Glomerular visceral epithelial cell (primary cell): ENCODE measurements at regions not wholly inside any gene's neighbourhood (a gene's known extent, or its start where the extent isn't known, plus 50 kb on each side); places are given as distances from the start of the nearest gene placed in this dataset.

Experiments
- DNase-seq: peaks from one replicate; pipeline ENCODE4 v3.0.0-alpha.2; 2016; ENCODE audit errors: extremely low spot score

DNA sequence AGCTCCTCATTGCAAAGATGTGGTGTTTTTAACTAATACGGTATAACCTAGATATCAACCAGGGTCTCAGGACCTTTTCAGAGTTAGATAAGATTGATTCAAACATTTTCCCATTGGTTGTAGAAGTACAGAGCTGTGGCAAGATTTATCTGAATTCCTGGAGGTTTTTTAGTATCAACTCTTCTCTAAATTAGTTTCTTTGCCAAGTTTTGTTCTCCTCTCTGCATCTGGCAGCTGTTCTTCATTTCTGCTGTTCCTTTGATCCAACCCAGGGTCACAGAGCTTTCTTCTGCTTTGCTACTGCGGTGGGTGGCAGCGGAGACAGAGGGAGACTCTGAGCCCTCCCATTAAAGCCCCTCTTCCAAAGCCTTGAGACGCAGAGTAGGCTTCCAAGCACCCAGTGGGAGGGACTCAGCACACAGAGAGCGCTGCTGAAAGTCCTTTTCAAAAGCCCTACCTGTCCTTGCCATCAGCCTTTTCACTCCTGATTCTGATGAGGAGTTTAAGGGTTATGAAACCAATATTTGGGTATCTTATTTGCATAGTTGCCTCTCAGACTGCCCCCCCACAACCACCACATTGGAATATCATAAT, 146.3 kb upstream of the EEPD1 start:
- DNase-seq: no peak

DNA sequence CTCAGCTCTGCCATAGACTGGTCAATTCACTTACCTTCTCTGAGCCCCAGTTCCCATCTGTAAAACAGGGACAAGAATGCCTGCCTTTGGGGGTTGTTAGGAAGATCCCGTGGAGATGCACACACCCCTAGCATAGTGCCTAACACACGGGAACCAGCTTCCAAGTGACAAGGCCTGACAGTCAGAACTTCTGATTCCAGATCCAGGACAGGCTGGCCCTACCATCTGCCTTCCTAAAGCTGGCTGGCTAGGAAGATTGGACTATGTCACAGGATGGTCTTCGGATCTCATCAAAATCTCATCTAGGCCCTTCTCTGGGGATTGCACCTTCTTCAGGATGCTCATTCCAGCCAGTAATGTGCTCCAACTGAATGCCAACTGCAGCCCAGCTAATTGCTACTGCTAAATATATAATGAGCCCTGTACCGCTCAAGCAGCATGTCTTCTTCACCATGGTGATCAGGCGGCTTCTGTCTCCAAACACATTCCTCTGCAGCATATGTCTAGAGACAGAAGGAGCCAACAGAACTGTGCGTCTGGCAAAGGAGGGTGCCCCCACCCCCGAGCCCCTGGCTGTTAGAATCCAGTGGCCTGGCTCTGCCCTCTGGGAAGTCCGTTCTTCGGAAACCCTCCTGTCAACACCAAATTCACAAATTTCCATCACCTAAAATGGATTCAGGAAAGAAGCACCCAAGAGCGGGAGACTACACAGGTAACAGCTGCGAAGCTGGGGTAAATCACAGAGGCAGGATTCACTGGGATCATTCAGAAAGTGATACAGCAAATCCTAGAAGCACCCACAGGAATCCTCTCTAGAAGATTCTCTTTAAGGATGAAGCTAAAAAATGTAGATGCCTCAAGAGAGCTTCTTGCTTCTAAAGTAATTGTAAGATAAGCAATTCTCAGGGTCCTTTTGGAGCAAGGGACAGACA, 142.1 kb upstream of the EEPD1 start:
- no peak for DNase-seq

DNA sequence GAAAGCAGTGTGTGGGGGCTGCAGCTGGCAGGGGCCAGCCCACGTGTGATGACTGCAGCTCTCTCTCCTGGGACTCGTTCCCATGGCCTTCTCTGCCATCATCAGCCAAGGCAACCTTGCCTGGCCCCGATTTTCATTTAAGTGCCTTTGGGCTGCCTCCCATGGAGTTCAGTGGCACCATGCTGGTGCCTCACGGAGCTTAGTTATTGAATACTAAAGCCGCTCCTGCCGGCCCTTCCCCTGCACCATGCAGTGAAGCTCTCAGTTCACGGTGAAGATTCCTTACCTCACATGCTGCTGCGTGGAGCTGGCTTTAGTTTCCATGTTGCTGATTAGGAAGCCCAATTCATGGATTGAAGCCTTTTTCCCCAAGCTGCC, 141.5 kb upstream of the EEPD1 start:
- DNase-seq: no peak

DNA sequence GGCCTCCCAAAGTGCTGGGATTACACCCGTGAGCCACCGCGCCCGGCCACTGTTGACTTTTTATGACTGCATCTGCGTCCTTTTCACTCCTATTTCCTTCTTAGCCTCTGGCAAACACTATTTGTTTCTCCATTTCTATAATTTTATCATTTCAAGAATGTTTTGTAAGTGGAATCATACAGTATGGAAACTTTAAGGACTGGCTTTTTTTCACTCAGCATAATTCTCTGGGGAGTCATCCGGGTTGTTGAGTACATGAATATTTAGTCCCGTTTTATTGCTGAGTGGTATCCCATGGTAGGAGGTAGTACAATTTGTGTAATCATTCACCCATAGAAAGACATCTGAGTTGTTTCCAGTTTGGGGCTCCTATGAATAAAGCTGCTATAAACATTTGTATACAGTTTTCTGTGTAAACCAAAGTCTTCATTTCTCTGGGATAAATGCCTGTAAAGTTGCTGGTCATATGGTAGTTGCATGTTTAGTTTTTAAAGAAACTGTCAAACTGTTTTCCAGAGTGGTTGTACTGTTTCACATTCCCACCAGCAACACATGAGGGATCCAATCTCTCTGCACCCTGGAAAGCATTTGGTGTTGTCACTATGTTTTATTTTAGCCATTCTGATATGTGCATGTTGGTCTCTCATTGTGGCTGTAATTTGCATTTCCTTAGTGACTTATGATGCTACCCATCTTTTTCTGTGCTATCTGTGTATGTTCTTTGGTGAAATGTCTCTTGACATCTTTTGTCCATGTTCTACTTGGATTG, 139.6 kb upstream of the EEPD1 start:
- no peak for DNase-seq

DNA sequence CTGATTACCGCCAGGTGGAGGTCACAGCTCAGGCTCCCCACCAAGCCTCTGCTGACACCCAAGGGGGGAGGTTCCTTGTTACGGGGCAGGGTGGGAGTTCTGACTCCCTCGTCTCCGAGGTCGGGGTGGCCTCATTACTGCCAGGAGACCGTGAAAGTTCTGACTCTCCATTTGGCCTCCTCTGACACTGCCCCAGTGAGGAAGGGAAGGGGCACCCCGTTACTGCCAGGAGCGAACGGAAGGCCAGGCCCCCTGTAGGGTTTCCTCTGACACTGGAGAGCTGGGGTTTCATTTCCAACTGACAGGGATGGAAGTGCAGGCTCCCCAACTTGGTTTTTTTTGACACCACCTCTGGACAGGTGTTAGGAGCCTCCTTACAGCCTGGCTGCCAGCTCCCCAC, 138.1 kb upstream of the EEPD1 start:
- DNase-seq: no peak

DNA sequence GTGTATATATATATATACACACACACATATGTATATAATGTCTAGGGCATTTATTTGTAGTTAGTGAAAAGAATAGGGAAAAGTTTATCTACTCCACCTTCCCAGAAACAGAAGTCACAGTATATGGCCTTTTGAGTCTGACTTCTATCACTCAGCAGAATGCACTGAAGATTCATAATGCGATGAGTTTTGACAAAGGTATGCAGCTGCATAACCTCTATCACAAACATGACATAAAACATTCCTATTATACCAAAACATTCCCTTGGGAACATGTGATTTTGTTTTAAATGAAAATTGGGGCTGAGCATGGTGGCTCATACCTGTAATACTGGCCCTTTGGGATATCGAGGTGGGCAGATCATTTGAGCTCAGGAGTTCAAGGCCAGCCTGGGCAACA, 137.3 kb upstream of the EEPD1 start:
- peak; percentile 1 for DNase-seq

DNA sequence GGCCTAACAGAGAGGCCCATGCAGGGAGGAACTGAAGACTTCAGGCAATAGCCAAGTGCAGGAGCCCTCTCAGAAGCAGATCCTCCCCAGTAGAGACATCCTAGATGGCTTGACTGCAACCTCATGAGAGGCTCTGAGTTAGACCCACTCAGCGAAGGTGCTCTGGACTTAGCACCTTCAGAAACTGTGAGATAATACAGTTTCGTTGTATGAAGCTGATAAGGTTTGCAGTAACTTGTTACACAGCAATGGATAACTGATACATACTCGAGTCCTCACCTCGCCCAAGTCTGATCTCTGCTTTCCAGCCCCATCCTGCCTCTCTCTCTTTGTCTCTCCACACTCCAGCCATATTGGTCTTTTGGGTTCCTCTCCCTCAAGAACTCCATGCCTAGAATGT, 136.4 kb upstream of the EEPD1 start:
- DNase-seq: no peak

DNA sequence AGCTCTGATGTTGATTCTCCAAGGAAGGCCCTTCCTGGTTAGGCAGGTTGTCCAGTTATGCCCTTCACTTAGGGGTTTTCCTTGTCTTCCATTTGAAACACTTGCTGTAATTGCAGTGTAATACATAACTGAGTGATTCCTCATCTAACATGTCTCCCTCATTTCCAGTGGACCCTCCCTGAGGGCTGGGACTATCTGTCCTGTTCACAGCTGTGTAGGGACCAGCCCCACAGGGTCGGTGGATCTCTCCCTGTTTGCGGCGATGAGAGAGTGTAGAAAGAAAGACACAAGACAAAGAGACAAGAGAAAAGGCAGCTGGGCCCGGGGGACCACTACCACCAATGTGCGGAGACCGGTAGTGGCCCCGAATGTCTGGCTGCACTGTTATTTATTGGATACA, 135.9 kb upstream of the EEPD1 start:
- no peak for DNase-seq

DNA sequence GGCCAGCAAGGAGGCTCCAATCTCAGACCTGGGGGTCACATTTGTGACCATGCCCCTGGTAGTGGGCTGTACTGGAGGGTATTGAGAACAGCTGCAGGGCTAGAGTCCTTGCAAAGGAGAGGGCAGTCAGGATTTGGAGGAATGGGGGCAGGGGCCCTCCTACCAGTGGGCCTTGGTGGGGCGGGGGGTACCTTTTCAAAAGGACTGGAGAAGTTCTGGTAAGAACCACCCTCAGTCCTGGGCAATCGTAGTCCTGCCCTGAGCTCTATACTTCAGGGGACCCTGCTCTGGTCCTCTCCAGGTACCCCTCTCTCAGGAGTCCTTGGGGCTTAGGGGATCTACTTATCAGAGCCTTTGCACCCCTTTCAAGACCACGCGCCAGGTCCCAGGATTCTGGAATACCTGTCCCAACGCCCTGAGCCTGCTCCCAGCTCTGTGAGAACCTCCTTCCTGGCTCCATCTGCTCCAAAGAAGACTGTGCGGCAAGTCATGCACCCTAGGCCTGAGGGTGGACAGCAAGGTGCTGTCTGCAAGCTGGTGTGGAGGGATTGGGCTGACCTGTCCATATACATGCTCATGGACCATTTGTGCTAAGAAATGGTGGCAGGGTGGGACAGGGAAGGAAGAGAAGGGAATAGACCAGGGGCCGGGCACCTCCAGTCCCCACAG, 134.1 kb upstream of the EEPD1 start:
- no peak for DNase-seq

DNA sequence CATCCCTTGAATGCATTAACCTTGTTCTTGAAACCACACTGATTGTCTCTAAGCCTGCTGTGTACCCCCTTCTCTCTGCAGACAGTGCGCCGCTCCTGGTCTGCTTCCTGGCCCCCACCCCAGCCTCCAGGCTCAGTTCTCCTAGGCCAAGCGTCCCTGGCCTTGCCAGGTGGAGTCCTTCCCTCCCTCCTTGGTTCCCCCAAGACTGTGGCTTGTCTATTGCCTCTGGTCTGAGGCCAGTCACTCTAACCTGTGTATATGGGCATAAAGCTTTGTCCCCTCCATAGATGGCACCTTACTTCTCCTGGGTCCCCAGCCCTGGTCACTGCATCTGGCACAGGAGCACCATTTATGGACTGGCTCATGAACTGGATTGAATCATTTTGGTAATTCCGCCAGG, 133.5 kb upstream of the EEPD1 start:
- DNase-seq: no peak

DNA sequence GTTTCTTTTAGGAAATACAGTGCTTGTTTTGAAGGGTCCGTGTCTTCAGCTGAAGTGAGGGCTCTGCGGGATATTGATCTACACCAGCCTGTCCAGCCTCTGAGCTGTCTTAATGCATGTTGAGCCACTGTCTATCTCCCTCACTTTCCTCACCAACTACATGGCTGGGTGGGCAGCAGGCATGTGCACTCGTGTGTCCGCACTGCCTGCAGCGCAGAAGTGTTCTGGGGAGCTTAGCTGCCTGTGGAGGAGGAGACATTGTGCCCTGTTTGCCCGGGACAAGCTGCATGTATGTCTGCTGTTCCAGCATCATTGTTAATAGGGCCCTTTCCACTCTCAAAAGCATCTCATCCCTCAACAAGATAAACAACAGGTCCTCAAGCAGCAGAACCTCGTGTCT, 133.1 kb upstream of the EEPD1 start:
- DNase-seq: no peak

DNA sequence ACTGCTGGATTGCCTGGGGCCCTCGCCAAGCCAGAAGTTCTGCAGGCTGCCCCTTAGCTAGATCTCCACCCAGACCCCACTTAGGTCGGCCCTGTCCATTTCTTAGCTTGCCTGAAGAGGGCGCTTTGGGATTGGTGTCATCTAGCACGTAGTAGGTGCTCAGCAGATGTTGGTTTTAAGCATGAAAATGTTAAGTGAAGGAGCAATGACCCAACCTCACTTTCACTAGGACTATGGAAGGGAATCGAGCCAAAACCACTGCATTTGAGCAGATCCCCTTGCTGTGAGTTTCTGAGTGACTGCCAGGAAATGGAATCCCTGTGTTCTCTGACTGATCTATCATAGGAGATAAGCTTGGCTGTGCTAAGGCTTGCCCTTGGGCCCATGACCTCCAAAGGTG, 131.7 kb upstream of the EEPD1 start:
- no peak for DNase-seq

DNA sequence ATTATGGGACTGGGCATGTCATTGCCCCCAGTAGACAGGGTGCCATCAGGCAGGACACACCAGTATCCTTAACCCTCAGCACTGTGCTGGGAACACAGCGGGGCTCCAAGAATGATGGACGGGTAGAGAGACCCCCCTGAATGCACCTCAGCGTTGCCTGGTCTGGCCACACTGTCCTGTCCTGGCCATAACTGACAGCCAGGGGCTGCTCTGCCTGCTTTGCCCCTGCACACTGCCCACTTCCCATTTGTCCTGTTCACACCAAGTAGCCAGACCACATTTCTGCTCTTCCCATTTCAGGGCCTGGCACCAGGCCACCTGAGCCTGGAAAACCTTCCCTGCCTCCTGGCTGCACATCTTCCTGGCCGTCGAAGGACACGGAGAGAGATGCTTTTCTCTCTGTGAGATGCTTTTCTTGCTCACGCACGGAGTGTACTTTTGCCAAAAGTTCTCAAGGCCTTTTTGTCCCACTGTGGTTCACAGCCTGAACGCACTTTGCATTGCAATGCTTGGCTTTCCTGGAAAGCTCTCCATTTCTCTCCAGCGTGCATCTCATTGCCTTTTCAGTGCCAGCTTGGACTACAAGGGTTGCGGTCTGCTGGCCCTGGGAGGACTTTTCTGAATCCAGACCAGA, 131.0 kb upstream of the EEPD1 start:
- DNase-seq: no peak

DNA sequence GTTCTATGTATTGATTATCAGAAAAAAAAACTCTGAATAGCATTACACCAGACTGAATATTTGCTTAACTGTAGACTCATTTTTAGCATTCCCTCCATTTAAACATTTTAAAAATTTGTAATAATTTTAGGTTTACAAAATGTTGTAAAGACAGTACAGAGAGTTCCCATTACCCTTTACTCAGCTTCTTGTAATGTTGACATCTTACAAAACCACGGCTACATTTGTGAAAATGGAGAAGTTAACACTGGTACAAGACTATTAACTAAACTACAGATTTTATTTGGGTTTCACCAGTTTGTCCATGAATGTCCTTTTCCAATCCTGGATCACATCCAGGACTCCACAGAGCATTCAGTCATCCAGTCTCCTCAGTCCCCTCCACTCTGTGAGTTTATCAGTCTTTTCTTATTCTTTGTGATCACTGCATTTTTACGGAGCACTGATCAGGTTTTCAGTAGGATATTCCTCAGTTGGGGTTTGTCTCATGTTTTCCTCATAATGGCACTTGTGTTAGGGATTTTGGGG, 130.0 kb upstream of the EEPD1 start:
- DNase-seq: no peak

DNA sequence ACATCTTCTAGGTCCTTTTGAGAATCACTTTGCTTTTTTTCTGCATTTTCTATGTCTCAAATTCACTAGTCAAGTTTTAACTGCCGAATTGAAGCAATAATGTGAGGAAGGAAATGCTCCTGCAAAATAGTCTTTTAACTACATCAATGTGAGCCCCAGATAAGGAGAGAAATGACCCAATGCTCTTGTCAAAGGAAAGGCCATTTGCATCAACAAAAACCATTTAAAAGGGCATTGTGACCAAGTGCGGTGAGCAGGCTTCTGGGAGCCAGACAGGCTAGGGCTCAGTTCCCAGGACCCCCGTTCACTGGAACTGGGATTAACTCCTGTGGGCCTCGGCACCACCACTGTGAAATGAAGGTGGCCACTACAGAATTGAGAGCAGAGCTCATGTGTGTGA, 127.9 kb upstream of the EEPD1 start:
- DNase-seq: no peak

DNA sequence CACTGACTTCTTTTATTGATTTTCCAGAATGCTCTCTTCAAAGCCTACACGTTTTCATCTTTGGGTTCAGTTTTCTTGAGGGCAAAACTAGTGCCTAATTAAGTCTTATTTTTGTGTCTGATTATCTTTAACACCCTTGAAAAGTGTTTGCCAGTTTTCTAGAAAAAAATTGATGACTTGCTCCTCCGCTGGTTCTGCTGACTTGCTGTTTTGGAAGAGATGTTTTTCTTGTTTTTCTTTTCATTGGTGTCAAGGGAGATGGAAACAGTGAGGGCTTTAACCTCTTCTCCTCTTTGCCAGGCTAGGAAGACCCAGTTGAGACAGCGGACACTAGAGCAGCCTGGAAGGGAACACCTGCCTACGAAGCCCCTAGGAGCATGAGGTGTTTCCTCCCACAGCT, 123.7 kb upstream of the EEPD1 start:
- no peak for DNase-seq

DNA sequence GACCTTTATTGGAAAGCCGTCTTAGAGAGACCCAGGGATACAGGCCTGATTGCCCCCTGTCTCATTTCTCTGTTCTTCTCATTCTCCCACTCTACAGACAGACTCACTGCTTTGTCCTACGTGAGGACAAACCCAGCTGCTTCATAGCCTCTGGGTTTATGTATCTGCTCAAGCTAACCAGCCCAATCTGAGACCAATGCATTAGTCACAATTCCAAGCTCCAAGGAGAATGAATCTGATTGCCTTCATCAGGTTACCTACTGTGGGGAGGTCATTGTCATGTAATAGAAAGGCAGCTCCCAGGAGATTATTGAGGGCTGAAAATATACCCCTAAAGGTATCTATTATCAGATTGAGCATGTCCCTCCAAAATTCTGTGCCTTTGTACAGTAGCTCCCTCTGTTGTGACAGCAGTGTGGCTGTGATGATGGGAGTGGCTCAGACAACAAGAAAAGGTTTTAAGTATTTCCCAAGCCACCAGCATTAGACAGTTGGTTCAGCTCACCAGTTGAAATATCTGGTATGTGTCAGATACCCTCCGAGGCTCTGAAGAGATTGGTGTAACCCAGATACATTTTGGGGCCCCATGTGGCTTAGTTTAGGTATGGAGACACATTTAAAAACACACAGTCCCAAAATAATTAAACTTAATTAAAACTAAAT, 123.1 kb upstream of the EEPD1 start:
- no peak for DNase-seq

DNA sequence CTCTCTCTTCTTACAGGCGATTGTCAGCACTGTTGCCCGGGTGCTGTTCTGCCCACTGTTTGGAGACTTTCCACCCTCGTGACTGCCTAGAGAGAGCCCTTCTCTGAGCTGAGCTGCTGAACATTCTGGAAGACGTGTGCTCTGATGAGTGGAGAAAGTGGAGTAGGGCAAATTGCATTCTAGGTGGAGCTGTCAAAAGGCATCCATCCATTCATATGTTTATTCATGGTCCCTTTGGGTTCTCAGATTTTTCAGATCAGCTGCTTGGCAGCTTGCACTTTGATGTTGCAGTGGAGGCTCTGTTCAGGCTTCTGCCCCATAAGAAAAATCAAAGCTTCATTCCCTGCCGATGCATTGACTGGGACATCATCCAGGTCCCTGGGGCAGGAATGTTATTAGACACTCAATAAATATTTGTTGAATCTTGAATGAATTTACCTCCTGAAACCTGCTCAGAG, 120.7 kb upstream of the EEPD1 start:
- no peak for DNase-seq

DNA sequence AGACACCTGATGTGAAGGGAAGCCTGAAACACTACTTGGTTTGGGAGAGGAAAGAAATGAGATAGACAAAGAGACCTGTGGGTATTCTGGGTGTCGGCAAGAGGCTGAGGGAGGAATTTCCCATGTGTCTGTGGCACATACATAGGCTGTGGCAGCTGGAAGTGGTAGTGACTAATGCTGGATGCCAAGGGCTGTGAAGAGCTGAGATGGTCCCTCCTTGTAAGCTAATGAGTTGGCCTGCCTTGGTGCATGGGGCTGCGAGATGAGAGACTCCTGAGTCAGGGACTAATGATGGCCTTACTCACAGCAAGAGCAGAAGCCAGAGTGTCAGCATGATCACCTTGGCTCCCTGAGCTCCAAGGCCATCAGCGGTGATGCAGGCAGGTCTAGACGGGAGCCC, 119.0 kb upstream of the EEPD1 start:
- peak; percentile 56 for DNase-seq

DNA sequence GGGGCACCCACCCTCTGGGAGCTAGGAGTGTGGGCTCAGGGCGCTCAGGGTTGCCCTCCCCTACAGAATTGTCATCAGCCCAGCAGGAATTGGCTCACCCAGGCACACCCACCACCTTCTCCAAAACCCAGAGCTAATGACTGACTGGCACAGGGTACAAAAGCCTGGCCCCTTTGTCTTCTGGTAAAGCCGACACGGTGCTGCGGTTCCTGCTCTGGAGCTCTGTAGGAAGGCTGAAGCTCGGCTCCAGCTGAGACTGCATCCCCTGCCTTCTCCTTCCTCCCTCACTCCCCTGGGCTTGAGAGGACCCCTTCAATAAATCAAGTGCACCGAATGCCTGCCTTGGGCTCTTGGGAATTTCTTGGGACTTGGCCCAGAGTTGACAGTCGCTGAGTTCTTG, 117.9 kb upstream of the EEPD1 start:
- no peak for DNase-seq

DNA sequence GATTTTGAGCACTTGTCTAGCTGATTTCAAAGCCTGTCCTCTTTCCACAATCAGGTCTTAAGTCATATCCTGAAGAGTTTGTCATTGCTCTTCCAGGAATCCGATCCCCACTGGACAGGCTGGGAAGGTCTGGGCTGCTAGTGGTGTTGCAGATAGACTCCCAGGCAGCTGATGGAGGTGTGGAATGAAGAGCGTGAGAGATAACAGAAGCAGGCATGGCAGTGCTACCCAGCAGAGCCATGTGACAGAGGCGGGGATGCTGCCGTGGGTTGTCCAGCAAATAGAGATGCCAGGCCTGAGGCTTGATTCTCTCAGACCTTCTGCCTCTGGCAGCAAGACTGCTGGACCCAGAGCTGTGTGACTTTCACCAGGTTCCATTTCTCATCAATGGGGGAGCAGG, 116.5 kb upstream of the EEPD1 start:
- no peak for DNase-seq
